HG02642 (cell line): ENCODE measurements at regions not wholly inside any gene's neighbourhood (a gene's known extent, or its start where the extent isn't known, plus 50 kb on each side); places are given as distances from the start of the nearest gene placed in this dataset.
"Not testable (repeated sequence)": the region's sequence is repeated elsewhere in the genome, so short reads cannot be mapped to it uniquely, and the experiment has no call there.

Experiments
- ATAC-seq: cut with Tn5 transposase; IDR thresholded peaks from one replicate; pipeline ENCODE4 v1.9.1; 2021; ENCODE audit warnings: mild to moderate bottlenecking; ENCODE audit not compliant: unreplicated experiment, poor library complexity

DNA sequence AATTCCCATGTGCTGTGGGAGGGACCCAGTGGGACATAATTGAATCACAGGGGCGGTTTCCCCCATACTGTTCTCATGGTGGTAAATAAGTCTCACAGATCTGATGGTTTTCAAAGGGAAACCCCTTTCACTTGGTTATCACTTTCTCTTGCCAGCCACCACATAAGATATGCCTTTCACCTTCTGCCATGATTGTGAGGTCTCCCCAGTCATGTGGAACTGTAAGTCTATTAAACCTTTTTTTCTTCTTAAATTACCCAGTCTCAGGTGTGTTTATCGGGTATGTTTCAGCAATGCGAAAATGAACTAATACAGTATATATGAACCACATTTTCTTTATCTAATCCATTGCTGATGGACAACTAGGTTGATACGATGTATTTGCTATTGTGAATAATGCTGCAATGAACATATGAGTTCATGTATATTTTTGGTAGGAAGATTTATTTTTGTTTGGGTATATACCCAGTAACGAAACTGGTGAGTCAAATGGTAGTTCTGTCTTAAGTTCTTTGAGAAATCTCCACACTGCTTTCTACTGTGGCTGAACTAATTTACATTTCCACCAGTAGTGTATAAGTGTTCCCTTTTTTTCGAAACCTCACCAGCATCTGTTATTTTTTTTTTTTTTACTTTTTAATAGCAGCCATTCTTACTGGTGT is 70.0 kb upstream of the HGF start:
- ATAC-seq = peak; percentile 85

DNA sequence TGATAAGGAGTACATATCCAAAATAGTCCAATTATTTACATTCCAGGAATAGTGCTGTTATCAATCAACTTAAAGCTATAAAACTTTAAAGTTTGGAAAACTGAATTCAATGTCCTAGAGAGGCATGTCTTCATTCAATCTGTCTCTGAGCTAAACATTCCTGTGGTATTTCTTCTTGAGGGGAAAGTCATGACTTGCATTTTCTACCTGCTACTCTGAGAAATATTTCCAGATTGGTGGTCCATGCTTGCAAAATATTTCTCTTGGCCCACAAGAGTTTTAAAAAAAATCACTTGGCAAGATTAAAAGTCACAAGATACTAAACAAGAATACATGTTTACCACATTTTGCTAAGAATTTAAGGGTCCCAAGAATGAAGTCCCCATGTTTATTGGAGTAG is 63.6 kb upstream of the HGF start:
- ATAC-seq = no peak

GRCh38 chr7:81831883-81832282 is 62.0 kb upstream of the HGF start:
- no peak for ATAC-seq

- ATAC-seq = not testable (repeated sequence)
Observed at GRCh38 chr7:81829511-81829910, 59.7 kb upstream of the HGF start.

DNA sequence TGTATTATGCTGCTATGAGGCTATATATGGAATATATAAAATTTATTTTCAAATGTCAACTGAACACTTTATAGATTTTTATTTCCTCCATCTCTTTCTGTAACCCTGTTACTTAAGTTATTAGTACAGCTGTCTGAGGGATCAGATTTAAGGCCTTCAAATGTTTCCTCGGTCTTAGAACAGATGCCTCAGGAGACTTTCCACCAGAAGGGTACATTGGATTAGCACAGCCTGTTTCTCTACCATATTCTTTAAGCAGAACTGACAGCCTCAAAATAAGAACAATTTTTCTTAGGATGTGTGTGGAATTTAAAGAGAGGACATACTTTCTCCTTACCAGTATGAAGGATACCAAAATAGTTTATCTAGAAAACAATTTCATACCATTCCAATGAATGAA is 53.0 kb upstream of the HGF start:
- no peak for ATAC-seq

GRCh38 chr7:81819861-81820260 is 50.0 kb upstream of the HGF start:
- no peak for ATAC-seq
